CD14-positive monocyte (primary cell): ENCODE measurements at regions not wholly inside any gene's neighbourhood (a gene's known extent, or its start where the extent isn't known, plus 50 kb on each side); places are given as distances from the start of the nearest gene placed in this dataset.

Source experiments
- DNase-seq, 3 donors: peaks; one replicate each; pipeline ENCODE4 v3.0.0-alpha.2; 2011 to 2022
- H2AFZ ChIP-seq: 2 replicates; pipeline ENCODE4 v1.6.0; 2012; ENCODE audit warnings: mild to moderate bottlenecking, low read depth, low read length, inconsistent platforms; ENCODE audit not compliant: insufficient read depth, poor library complexity, severe bottlenecking
- H3K27ac ChIP-seq, 2 donors: 1 replicate in 1 of 2; 2 replicates in 1 of 2; pipeline ENCODE4 v1.5.1; 2012 to 2013; ENCODE audit warnings: low read length in 2 of 2, control low read depth in 1 of 2, inconsistent platforms in 1 of 2, low read depth in 1 of 2, mild to moderate bottlenecking in 1 of 2
- H3K27me3 ChIP-seq, 2 donors: one replicate each; pipeline versions ENCODE4 v1.6.0 to v1.6.1; 2011 to 2013; ENCODE audit warnings: low read length in 2 of 2; ENCODE audit not compliant: control insufficient read depth in 2 of 2, insufficient read depth in 2 of 2
- H3K36me3 ChIP-seq, 2 donors: replicated peaks in 1 of 2; 1 replicate in 1 of 2; 2 replicates in 1 of 2; pipeline versions ENCODE4 v1.5.1 to v1.6.1; 2012 to 2013; ENCODE audit warnings: low read length in 2 of 2, control low read depth in 1 of 2, inconsistent platforms in 1 of 2, mild to moderate bottlenecking in 1 of 2; ENCODE audit not compliant: insufficient read depth in 2 of 2, control insufficient read depth in 1 of 2
- H3K4me1 ChIP-seq, 2 donors: 1 replicate in 1 of 2; 2 replicates in 1 of 2; pipeline versions ENCODE4 v1.5.1 to v1.6.1; 2012 to 2013; ENCODE audit warnings: low read length in 2 of 2, control low read depth in 1 of 2, inconsistent platforms in 1 of 2, mild to moderate bottlenecking in 1 of 2, moderate library complexity in 1 of 2; ENCODE audit not compliant: insufficient read depth in 2 of 2, control insufficient read depth in 1 of 2
- H3K4me2 ChIP-seq: replicated peaks from 2 replicates; pipeline ENCODE3; 2012; ENCODE audit warnings: low read length, moderate library complexity, mild to moderate bottlenecking; ENCODE audit not compliant: poor library complexity, severe bottlenecking; ENCODE audit errors: extremely low read depth
- H3K4me3 ChIP-seq, 3 experiments: fragments of 200-600 bp in 1 of 3; sonication (generic) in 1 of 3; replicated peaks in 1 of 3; 1 replicate in 2 of 3; 2 replicates in 1 of 3; pipeline ENCODE4 v1.5.1; 2011 to 2013; ENCODE audit warnings: low read length in 3 of 3, mild to moderate bottlenecking in 3 of 3, control low read depth in 2 of 3, low read depth in 2 of 3, inconsistent platforms in 1 of 3, moderate library complexity in 1 of 3
- H3K79me2 ChIP-seq: 2 replicates; pipeline ENCODE4 v1.6.0; 2012; ENCODE audit warnings: mild to moderate bottlenecking, control low read depth, inconsistent platforms, low read length, moderate library complexity; ENCODE audit not compliant: insufficient read depth
- H3K9ac ChIP-seq: 2 replicates; pipeline ENCODE4 v1.6.0; 2017; ENCODE audit warnings: low read length, mild to moderate bottlenecking; ENCODE audit not compliant: insufficient read depth, poor library complexity, severe bottlenecking
- H3K9me3 ChIP-seq, 2 donors: replicated peaks in 1 of 2; 1 replicate in 1 of 2; 2 replicates in 1 of 2; pipeline versions ENCODE4 v1.5.1 to v1.6.1; 2012 to 2013; ENCODE audit warnings: low read length in 2 of 2, control low read depth in 1 of 2; ENCODE audit not compliant: control insufficient read depth in 1 of 2, insufficient read depth in 1 of 2
- H4K20me1 ChIP-seq: 2 replicates; pipeline ENCODE4 v1.6.0; 2012; ENCODE audit warnings: mild to moderate bottlenecking, low read length, control low read depth, moderate library complexity; ENCODE audit not compliant: insufficient read depth
- H3K27ac Mint-ChIP-seq, 7 donors: one replicate each; pipeline ENCODE4 v1.8.0; 2020; ENCODE audit warnings: mild to moderate bottlenecking in 7 of 7, mixed read lengths in 7 of 7, moderate library complexity in 6 of 7, inconsistent platforms in 2 of 7
- H3K27me3 Mint-ChIP-seq, 3 donors: one replicate each; pipeline ENCODE4 v1.8.0; 2021 to 2022; ENCODE audit warnings: low read depth in 3 of 3, mild to moderate bottlenecking in 3 of 3, mixed read lengths in 3 of 3, moderate library complexity in 3 of 3, inconsistent platforms in 1 of 3
- H3K36me3 Mint-ChIP-seq, 2 donors: one replicate each; pipeline ENCODE4 v1.8.0; 2020; ENCODE audit warnings: mixed read lengths in 2 of 2, inconsistent platforms in 1 of 2, mild to moderate bottlenecking in 1 of 2
- H3K4me1 Mint-ChIP-seq: one replicate; pipeline ENCODE4 v1.8.0; 2020; ENCODE audit warnings: mild to moderate bottlenecking, mixed read lengths
- H3K4me3 Mint-ChIP-seq, 2 donors: one replicate each; pipeline ENCODE4 v1.8.0; 2020; ENCODE audit warnings: mild to moderate bottlenecking in 2 of 2, mixed read lengths in 2 of 2, moderate library complexity in 1 of 2
- H3K9me3 Mint-ChIP-seq, 7 donors: one replicate each; pipeline ENCODE4 v1.8.0; 2020 to 2022; ENCODE audit warnings: mixed read lengths in 7 of 7, mild to moderate bottlenecking in 6 of 7, moderate library complexity in 6 of 7, inconsistent platforms in 2 of 7
- WGBS: methylation state at CpG from one replicate; pipeline ENCODE4 v1.1.5; 2013; ENCODE audit warnings: missing lambda C conversion rate; ENCODE audit not compliant: insufficient coverage; 5-methylcytosine and 5-hydroxymethylcytosine counted together
- intact Hi-C, 2 donors: fragments of 100-400 bp; cut with micrococcal nuclease; formaldehyde crosslinking; loops; one replicate each; pipeline versions ENCODE4 v1.15.0 to v1.15.1; 2023
- TF ChIP-seq, protein P1 (sequence below): fragments of 200-600 bp; IDR thresholded peaks from one replicate; pipeline ENCODE4 v1.8.0; 2022; ENCODE audit warnings: antibody characterized with exemption, mild to moderate bottlenecking

DNA sequence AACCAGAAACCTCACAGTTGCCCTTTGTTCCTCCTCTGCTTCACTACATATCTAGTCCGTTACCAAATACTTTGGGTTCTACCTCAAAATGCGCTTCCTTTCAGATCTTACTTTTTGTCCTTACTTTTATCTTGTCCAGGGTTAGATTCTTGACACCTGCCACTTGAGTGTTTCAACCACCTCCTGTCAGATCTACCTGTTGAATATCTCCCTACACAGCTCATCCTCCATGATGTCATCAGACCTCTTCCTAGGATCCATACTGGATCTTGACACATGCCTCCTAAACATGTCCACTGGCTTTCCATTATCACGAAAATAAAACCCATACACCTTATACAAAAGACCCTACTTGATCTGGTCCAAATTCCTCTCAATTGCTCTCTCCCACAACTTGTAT is 125.2 kb upstream of the SLC24A2 start:
- H3K4me2 ChIP-seq, result no peak overlapping the region
- H3K4me1 Mint-ChIP-seq, result no peaks in the 10 kb centered on the region
- no peaks in the 10 kb centered on the region for H3K9me3 Mint-ChIP-seq
- H3K4me3 ChIP-seq, result no peak overlapping the region
- no peaks in the 10 kb centered on the region for H3K36me3 ChIP-seq
- no peak overlapping the region for H2AFZ ChIP-seq
- no peaks in the 10 kb centered on the region for H3K27me3 ChIP-seq
- H3K4me3 Mint-ChIP-seq, result no peak overlapping the region
- no peaks in the 10 kb centered on the region for H3K4me1 ChIP-seq
- H3K36me3 Mint-ChIP-seq, result no peaks in the 10 kb centered on the region
- intact Hi-C loops, result no loop called here
- no peak overlapping the region for H3K27ac ChIP-seq
- no peak overlapping the region for H3K27ac Mint-ChIP-seq
- H3K9ac ChIP-seq, result no peak overlapping the region
- no peaks in the 10 kb centered on the region for H3K9me3 ChIP-seq
- peaks cover 0 to 7% (median 3%) of the 10 kb centered on the region in 3 donors for H3K27me3 Mint-ChIP-seq
- H3K79me2 ChIP-seq, result no peaks in the 10 kb centered on the region
- 97% methylated on average over 3 of the region's 3 CpGs for WGBS
- DNase-seq, result no peak
- TF ChIP-seq, protein P1, sequence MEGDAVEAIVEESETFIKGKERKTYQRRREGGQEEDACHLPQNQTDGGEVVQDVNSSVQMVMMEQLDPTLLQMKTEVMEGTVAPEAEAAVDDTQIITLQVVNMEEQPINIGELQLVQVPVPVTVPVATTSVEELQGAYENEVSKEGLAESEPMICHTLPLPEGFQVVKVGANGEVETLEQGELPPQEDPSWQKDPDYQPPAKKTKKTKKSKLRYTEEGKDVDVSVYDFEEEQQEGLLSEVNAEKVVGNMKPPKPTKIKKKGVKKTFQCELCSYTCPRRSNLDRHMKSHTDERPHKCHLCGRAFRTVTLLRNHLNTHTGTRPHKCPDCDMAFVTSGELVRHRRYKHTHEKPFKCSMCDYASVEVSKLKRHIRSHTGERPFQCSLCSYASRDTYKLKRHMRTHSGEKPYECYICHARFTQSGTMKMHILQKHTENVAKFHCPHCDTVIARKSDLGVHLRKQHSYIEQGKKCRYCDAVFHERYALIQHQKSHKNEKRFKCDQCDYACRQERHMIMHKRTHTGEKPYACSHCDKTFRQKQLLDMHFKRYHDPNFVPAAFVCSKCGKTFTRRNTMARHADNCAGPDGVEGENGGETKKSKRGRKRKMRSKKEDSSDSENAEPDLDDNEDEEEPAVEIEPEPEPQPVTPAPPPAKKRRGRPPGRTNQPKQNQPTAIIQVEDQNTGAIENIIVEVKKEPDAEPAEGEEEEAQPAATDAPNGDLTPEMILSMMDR, result no peak
- H4K20me1 ChIP-seq, result no peaks in the 10 kb centered on the region

DNA sequence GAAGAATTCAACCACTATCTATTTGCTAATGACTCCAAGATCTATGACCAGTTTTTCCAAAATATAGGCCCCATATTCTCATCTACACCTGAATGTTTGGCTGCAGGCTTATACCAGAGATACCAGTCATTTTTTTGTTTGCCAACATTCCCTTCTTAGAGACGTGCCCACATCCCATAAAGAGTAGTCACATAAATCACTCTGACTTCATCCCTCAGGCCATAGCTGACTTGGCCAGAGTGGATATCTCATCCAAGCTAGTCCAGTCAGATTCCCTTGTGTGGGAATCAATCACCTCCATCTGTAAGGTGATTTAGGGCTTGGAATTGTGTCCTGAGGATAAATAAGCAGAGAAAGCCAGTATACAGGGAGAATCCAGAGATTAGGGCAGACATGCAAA is 124.3 kb upstream of the SLC24A2 start:
- no peaks in the 10 kb centered on the region for H3K27me3 ChIP-seq
- 100% methylated on average over 1 of the region's 1 CpG for WGBS

More for the DNA sequence above, 124.3 kb upstream of the SLC24A2 start:
- DNase-seq, result no peak
- TF ChIP-seq, protein P1, result no peak
- Mint-ChIP-seq H3K27ac (no peak overlapping the region), H3K27me3 (peaks cover 0 to 2% (median 0%) of the 10 kb centered on the region in 3 donors), H3K4me3 (no peak overlapping the region), H3K36me3 (no peaks in the 10 kb centered on the region), H3K9me3 (peaks cover 0 to 3% (median 0%) of the 10 kb centered on the region in 7 donors), H3K4me1 (no peaks in the 10 kb centered on the region)
- no peaks in the 10 kb centered on the region for H3K4me1 ChIP-seq
- no peak overlapping the region for H2AFZ ChIP-seq
- intact Hi-C loops, result no loop called here
- H4K20me1 ChIP-seq, result no peaks in the 10 kb centered on the region
- H3K9ac ChIP-seq, result no peak overlapping the region
- no peaks in the 10 kb centered on the region for H3K9me3 ChIP-seq
- no peak overlapping the region for H3K27ac ChIP-seq
- H3K4me3 ChIP-seq, result no peak overlapping the region
- no peaks in the 10 kb centered on the region for H3K36me3 ChIP-seq
- no peaks in the 10 kb centered on the region for H3K79me2 ChIP-seq
- H3K4me2 ChIP-seq, result no peak overlapping the region
